Fibroblast of mammary gland (primary cell): ENCODE measurements at regions not wholly inside any gene's neighbourhood (a gene's known extent, or its start where the extent isn't known, plus 50 kb on each side); places are given as distances from the start of the nearest gene placed in this dataset.

Experiments
- DNase-seq: peaks from one replicate; pipeline ENCODE4 v3.0.0-alpha.2; 2010; ENCODE audit warnings: low read depth
- H3K4me3 ChIP-seq: 2 replicates; pipeline ENCODE4 v1.5.1; 2011; ENCODE audit warnings: low read depth, mild to moderate bottlenecking, low read length, moderate library complexity; ENCODE audit not compliant: control insufficient read depth
- TF ChIP-seq, protein P1 (sequence below): conservative IDR thresholded peaks from 2 replicates; pipeline ENCODE4 v1.5.1; 2011; ENCODE audit warnings: low read depth, low read length, inconsistent platforms; ENCODE audit not compliant: control insufficient read depth, insufficient read depth

DNA sequence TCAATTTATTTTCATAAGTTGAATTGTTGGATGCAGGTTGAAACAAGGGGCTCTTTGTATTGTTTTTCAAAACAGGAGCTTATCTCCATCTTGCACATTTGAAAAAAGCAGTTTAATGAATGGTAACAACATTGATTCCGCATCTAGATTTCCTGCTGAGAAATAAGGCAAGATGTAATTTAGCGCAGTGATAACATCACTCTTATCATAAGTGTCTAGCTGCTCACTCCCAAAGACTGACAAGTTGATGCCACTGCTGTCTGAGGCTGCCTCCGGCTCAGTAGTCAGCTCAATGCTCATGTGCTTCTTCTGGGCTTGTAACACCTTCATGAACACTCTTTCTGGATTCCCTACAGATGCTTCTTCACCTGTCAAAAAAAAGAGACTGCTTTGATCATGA, 92.4 kb downstream of the KPNA2 start:
- no peak for DNase-seq
- TF ChIP-seq, protein P1, sequence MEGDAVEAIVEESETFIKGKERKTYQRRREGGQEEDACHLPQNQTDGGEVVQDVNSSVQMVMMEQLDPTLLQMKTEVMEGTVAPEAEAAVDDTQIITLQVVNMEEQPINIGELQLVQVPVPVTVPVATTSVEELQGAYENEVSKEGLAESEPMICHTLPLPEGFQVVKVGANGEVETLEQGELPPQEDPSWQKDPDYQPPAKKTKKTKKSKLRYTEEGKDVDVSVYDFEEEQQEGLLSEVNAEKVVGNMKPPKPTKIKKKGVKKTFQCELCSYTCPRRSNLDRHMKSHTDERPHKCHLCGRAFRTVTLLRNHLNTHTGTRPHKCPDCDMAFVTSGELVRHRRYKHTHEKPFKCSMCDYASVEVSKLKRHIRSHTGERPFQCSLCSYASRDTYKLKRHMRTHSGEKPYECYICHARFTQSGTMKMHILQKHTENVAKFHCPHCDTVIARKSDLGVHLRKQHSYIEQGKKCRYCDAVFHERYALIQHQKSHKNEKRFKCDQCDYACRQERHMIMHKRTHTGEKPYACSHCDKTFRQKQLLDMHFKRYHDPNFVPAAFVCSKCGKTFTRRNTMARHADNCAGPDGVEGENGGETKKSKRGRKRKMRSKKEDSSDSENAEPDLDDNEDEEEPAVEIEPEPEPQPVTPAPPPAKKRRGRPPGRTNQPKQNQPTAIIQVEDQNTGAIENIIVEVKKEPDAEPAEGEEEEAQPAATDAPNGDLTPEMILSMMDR, result no peak
- no peak overlapping the region for H3K4me3 ChIP-seq

GRCh38 chr17:68131456-68131855, 95.9 kb downstream of the KPNA2 start:
- H3K4me3 ChIP-seq, result no peak overlapping the region
- TF ChIP-seq, protein P1, result no peak
- DNase-seq, result no peak

DNA sequence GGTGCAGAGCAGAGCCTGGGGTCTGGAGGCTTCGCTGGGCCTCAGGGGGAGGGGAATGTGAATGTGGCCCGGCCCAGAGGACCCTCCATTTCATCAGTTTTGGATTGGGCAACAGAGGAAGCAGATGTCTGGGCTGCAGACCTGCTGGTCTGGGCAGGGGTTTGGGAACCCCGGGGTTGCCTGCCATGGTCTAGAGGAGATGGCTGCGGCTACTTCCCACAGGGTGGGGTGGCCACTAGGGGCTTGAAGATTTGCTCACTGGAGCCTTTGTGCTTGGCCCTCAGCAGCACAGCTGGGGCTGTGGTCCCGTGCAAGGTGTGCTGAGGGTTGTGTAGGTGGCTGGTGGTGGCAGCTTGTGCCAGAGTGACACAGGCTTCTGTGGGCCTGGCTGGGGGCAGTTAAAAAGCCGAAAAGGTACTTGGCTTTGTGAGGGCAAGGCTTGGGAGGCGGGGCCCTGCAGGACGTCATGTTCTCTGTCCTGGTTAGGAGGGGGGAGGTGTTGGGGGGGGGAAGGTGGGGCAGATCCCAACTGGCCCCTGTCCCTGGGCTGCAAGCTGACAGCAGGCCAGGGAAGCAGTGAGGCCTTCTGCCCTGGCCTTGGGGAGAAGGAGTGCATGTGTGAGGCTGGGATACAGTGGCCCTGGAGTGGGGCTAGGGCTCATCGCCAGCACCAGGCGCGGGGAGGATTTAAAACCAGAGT, 98.0 kb downstream of the KPNA2 start:
- TF ChIP-seq, protein P1, result no peak
- no peak for DNase-seq
- H3K4me3 ChIP-seq, result no peak overlapping the region

DNA sequence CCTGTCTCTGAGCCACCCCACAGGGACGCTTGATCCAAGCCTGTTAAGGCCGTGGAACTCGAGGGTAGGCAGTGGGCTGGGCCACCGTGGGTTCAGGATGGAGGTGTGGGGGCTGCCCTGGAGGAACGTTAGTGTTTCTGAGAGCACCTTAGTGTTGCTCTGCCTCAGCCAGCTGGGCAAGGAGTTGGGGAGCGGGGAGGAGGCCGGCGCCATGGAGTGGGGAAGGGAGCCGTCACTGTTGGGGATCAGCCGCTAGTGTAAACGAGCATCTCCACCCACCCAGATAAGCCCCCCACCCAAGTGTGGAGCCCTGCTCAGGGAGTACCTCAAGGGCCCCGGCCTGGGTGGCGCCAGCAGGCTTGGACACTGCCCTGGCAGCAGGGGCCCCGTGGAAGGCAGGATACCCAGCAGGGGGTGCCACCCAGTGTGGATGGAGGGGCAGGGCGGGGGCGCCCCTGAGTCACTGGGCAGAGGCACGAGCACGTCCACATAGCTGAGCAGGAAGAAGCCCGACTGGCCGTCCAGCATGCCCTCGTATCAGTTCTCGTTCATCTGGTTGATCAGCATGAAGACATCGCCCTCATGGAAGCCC, 98.6 kb downstream of the KPNA2 start:
- TF ChIP-seq, protein P1, result no peak
- DNase-seq, result no peak
- no peak overlapping the region for H3K4me3 ChIP-seq

- no peak for DNase-seq
- no peak overlapping the region for H3K4me3 ChIP-seq
- TF ChIP-seq, protein P1, result no peak
Measured at GRCh38 chr17:68134731-68135130, 99.2 kb downstream of the KPNA2 start.

DNA sequence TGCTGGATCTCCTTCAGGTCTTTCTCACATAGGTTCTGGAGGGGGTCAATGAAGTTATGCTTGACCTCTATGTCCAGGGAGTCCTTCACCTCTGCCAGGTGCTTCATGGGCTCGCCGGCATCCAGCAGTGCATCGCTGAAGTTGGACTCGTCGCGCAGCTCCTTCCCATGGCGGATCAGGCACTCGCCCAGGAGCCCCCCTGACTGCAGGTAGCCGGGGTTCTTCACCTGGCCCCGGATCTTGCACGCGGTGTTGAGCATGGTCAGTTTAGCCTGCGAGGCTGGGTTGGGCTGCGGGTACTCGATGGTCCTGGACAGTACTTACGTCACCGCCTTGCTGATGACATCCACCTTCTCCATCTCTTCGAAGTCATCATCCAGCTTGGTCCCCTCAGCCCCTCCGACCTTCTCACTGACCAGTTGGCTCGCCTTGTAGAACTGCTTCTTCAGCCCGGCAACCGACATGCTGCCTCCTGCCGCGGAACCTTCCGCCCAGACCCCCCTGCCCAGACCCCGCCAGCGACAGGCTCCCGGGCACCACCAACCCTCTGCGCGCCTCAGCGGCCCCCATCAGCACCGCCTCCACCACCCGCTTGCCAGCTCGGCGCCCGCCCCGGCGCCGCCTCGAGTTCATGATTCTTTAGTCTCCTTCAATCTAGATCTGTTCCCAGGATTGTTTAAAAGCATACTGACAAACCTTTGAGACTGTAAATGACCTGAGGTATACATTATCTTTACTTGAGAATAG, 99.8 kb downstream of the KPNA2 start:
- H3K4me3 ChIP-seq, result no peak overlapping the region
- DNase-seq, result no peak
- TF ChIP-seq, protein P1, result no peak
